OCI-LY1 (cell line): ENCODE measurements at regions not wholly inside any gene's neighbourhood (a gene's known extent, or its start where the extent isn't known, plus 50 kb on each side); places are given as distances from the start of the nearest gene placed in this dataset.

Experiments
- EZH2 ChIP-seq: fragments of 200-600 bp; sonication (generic), shearing (Covaris generic); IDR thresholded peaks from 2 replicates; pipeline ENCODE4 v1.8.0; 2017; ENCODE audit warnings: borderline replicate concordance, mixed run types, mild to moderate bottlenecking, antibody characterized with exemption, low read length, moderate library complexity, mixed read lengths
- TF ChIP-seq, protein P1 (sequence below): fragments of 200-600 bp; sonication (generic), shearing (Covaris generic); IDR thresholded peaks from 2 replicates; pipeline ENCODE4 v1.5.1; 2017; ENCODE audit warnings: mild to moderate bottlenecking, antibody characterized with exemption, low read length, moderate library complexity, mixed read lengths

GRCh38 chr2:208669394-208669793, 262.8 kb downstream of the PTH2R start:
- TF ChIP-seq, protein P1, sequence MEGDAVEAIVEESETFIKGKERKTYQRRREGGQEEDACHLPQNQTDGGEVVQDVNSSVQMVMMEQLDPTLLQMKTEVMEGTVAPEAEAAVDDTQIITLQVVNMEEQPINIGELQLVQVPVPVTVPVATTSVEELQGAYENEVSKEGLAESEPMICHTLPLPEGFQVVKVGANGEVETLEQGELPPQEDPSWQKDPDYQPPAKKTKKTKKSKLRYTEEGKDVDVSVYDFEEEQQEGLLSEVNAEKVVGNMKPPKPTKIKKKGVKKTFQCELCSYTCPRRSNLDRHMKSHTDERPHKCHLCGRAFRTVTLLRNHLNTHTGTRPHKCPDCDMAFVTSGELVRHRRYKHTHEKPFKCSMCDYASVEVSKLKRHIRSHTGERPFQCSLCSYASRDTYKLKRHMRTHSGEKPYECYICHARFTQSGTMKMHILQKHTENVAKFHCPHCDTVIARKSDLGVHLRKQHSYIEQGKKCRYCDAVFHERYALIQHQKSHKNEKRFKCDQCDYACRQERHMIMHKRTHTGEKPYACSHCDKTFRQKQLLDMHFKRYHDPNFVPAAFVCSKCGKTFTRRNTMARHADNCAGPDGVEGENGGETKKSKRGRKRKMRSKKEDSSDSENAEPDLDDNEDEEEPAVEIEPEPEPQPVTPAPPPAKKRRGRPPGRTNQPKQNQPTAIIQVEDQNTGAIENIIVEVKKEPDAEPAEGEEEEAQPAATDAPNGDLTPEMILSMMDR = no peak
- no peak for TF ChIP-seq EZH2
